D721Med (cell line): ENCODE measurements at regions not wholly inside any gene's neighbourhood (a gene's known extent, or its start where the extent isn't known, plus 50 kb on each side); places are given as distances from the start of the nearest gene placed in this dataset.

Experiments used
- DNase-seq: peaks from one replicate; pipeline ENCODE4 v3.0.0; 2011; ENCODE audit warnings: low spot score; ENCODE audit not compliant: insufficient read length
- FAIRE-seq: peaks from 2 replicates; lab custom pipeline; 2011; peaks lifted over from hg19 to GRCh38; lab: Jason Lieb, UNC
- TF ChIP-seq, protein P1 (sequence below): IDR thresholded peaks from 2 replicates; pipeline ENCODE4 v1.5.1; 2012; ENCODE audit warnings: mild to moderate bottlenecking, control low read depth; ENCODE audit not compliant: insufficient read depth; ENCODE audit errors: missing control alignments

DNA sequence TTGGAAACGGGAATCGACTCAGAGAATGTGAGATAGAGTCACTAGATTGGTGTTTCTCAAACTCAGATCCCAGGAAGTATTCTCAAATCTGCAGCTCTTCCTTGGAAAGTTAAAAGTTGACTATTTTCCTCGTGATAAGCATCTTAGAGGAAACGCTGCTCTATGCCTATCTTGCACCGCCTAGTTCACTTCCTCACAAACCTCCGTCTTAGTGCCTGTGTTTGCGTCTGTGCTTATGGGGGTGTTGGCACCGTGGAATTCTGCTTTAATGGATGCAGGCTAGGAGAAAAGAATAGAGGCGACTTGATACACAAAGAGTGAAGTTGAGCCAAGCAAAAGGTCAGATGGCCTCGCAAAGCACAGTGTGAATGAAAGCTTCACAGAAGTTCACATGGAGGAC lies 255.3 kb upstream of the ID2 start:
- TF ChIP-seq, protein P1, sequence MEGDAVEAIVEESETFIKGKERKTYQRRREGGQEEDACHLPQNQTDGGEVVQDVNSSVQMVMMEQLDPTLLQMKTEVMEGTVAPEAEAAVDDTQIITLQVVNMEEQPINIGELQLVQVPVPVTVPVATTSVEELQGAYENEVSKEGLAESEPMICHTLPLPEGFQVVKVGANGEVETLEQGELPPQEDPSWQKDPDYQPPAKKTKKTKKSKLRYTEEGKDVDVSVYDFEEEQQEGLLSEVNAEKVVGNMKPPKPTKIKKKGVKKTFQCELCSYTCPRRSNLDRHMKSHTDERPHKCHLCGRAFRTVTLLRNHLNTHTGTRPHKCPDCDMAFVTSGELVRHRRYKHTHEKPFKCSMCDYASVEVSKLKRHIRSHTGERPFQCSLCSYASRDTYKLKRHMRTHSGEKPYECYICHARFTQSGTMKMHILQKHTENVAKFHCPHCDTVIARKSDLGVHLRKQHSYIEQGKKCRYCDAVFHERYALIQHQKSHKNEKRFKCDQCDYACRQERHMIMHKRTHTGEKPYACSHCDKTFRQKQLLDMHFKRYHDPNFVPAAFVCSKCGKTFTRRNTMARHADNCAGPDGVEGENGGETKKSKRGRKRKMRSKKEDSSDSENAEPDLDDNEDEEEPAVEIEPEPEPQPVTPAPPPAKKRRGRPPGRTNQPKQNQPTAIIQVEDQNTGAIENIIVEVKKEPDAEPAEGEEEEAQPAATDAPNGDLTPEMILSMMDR, result no peak
- DNase-seq (no peak), FAIRE-seq (no peak)

DNA sequence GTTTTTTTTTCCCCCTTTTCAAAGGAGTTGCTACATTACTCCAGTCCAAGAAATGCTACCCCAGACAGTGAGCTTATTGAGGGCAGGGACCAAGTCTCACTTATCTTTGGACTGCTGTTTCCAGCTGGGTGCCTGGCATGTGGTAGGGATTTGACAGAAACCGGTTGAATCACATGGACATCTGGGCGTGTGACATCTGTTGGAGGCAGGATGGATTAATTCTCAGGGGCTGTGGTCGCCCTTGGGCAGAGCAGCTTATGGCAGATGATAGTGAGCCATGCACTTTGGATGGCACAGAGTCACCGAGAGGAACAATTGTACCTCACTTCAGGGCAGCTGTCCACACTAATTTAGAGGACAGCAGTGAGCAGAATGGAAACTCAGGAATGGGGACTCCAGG lies 254.6 kb upstream of the ID2 start:
- FAIRE-seq (no peak), DNase-seq (no peak)
- TF ChIP-seq, protein P1, result no peak

DNA sequence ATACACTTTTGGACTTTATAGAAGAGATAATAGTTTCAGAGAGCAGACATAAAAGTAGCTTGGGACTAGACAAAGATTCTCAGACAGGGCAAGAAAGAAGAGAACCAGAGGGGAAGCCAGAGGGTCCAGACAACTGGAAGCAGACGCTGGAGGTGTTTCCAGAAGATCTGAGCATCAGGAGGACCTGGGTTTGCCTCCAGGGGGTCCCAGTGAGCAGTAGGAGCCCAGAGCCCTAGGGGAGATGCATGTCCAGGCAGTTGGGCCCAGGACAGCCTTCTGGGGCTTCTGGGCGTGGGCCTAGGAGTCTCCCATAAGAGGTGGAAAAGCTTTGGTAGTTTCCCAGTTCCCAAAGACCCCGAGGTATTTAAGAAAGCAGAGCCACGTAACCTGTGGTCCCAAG lies 251.2 kb upstream of the ID2 start:
- FAIRE-seq, result no peak
- no peak for DNase-seq
- TF ChIP-seq, protein P1, result no peak

DNA sequence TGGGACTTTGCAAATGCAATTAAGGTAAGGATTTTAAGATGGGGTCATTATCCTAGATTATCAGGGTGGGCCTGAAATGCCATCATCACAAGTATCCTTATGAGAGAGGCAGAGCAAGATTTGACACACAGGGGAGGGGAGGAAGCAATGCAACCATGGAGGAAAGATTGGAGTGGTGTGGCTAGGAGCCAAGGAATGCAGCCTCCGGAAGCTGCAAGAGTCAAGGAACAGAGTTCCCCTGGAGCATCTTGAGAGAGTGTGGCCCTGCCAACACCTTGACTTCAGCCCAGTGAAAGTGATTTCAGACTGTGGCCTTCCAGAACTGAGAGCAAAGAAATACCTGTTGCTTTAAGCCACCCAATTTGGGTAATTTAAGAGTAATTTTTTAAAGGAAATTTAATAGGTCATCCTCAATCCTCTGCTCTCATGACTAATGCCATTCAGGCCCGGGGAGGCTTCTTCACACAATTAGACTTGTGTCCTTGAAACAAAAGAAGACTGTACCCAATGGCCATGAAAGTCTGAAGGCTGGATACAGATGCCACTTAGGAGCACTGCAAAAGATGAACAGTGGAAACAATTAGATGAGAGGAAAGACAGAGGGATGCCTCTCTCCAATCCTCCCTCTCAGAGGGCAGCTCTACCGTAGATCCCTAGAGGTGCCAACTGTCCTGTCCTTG lies 250.3 kb upstream of the ID2 start:
- FAIRE-seq (no peak), DNase-seq (no peak)
- TF ChIP-seq, protein P1, result no peak

DNA sequence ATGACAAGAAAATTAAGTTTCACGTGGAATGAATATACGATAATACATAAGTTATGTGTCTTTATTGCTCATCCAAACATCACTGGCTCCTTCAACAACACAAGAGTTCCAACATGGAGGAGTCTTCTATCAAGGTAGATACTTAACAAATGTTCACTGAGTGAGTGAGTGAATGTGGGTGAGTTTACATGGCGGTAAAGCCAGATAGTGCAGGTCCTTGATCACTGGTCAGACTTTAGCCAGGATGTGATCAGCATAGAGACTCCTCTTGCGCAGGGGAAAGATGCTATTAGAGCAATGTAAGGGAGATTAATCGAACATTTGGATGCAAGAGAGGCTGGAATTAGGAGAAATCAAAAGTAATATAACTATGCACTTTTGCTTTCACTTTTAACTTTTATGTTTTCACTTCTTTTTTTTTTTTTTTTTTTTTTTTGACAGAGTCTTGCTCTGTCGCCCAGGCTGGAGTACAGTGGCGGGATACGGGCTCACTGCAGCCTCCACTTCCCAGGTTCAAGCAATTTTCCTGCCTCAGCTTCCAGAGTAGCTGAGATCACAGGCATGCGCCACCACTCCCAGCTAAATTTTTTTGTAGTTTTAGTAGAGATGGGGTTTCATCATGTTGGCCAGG lies 249.0 kb upstream of the ID2 start:
- TF ChIP-seq, protein P1, result no peak
- DNase-seq, result no peak
- no peak for FAIRE-seq

DNA sequence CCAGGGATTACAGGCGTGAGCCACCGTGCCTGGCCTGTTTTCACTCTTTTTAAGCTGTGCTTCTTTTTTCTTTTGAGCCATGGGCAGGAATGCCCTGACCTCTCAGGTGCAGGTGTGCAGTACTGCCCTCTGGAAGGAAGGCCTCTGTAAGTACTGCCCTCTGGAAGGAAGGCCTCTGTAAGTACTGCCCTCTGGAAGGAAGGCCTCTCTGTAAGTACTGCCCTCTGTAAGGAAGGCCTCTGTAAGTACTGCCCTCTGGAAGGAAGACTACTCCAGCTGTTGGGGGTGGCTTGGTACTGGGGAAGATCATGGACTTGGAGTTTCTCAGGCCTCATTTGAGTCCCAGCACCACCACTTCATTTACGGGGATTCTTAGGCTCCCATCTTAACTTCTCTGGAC lies 248.5 kb upstream of the ID2 start:
- TF ChIP-seq, protein P1, result no peak
- DNase-seq (no peak), FAIRE-seq (no peak)

DNA sequence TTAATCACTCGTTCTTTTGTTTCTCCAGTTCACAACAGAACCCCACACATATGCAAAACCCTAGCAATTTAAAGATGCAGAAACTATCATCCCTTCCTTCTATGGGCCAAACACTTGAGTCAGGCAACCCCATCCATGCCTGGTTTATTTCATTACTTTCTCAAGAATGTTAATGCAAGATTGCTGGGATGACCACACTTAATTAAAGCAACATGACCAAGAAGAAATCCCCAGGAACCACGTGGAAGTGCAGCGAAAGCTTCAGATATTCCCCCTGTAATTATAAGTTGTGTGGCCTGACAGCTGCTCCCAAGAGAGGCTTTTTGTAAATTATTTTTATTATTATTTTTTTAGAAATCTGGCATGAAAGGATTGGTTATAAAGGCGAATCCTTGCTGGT lies 246.2 kb upstream of the ID2 start:
- DNase-seq, result no peak
- FAIRE-seq, result no peak
- TF ChIP-seq, protein P1, result no peak
